ENCODE measurements at regions not wholly inside any gene's neighbourhood (a gene's known extent, or its start where the extent isn't known, plus 50 kb on each side); places are given as distances from the start of the nearest gene placed in this dataset.

DNA sequence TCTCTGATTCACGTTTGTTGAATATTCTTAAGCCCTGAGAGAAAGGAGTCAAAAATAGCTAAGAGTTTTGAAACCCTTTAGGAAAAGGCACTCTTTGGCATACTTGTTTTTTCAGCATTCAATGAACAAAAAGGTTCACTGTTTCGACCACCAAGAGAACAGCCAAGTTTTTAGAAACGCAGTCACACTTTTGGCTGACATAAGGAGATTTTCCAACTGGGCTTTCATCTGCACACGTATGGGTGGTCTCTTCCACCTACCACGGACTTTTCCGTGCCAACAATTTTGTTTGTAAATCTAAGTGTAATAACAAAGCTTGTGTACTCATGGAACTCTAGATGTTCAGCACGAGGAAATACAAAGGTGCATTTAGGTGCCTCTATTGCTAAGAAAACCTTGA, 270.3 kb downstream of the WDR11 start:
- H3K27ac ChIP-seq (ENCODE audit: low read depth, low read length), result no peak overlapping the region
- POLR2A ChIA-PET, result no interaction called here
- peaks cover 21% of the 10 kb centered on the region for H3K9me3 ChIP-seq (ENCODE audit: control insufficient read depth, insufficient read depth, low read length)
- H3K27me3 ChIP-seq (ENCODE audit: control insufficient read depth, insufficient read depth, low read length), result no peaks in the 10 kb centered on the region
- TF ChIP-seq, protein P1, sequence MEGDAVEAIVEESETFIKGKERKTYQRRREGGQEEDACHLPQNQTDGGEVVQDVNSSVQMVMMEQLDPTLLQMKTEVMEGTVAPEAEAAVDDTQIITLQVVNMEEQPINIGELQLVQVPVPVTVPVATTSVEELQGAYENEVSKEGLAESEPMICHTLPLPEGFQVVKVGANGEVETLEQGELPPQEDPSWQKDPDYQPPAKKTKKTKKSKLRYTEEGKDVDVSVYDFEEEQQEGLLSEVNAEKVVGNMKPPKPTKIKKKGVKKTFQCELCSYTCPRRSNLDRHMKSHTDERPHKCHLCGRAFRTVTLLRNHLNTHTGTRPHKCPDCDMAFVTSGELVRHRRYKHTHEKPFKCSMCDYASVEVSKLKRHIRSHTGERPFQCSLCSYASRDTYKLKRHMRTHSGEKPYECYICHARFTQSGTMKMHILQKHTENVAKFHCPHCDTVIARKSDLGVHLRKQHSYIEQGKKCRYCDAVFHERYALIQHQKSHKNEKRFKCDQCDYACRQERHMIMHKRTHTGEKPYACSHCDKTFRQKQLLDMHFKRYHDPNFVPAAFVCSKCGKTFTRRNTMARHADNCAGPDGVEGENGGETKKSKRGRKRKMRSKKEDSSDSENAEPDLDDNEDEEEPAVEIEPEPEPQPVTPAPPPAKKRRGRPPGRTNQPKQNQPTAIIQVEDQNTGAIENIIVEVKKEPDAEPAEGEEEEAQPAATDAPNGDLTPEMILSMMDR (IDR thresholded peaks at IDR 0.05; ENCODE audit: low read depth, low read length), result no peak
- DNase-seq (ENCODE audit: low read depth, low spot score), result no peak
- no peak overlapping the region for H3K4me3 ChIP-seq (ENCODE audit: low read depth, low read length)
- CTCF ChIA-PET, result no interaction called here

DNA sequence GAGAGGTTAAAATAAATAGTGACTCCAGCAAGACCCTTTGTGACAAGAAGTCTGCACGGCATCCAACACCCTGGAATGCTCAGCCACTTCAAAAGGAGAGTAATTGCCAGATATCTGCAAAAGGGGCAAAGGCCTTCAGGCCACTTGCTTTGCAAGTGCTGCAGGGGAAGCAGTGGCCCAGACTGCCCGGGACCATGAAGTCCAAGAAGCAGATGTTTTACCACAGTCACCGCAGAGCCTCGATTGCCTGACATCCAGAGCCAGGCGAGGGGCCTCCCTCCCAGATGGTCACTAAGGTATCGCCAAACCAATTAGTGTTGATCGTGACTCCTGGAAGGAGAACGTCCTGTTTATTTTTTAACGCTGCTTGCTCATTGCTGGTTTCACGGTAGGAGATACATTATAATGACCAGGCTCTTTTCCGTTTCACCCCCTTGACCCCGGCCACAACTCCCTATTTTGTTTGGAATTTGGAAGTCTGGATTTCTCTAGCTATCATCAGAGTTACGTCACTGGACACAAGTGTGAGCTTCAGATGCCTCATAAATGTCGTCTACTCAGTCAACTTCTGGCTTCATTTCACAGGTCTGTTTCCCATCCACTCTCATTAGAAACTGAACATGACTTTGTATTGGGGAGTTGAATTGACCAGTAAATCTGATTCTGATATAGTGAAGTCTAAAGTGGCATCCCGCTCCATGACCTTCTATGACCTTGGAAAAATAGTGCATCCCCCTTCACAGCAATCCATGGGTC, 276.2 kb downstream of the WDR11 start:
- peaks cover 50% of the 10 kb centered on the region for H3K9me3 ChIP-seq (ENCODE audit: control insufficient read depth, insufficient read depth, low read length)
- CTCF ChIA-PET, result no interaction called here
- POLR2A ChIA-PET, result no interaction called here
- no peak for DNase-seq (ENCODE audit: low read depth, low spot score)
- TF ChIP-seq, protein P1 (IDR thresholded peaks at IDR 0.05; ENCODE audit: low read depth, low read length), result no peak
- no peak overlapping the region for H3K4me3 ChIP-seq (ENCODE audit: low read depth, low read length)
- no peak overlapping the region for H3K27ac ChIP-seq (ENCODE audit: low read depth, low read length)
- H3K27me3 ChIP-seq (ENCODE audit: control insufficient read depth, insufficient read depth, low read length), result no peaks in the 10 kb centered on the region

DNA sequence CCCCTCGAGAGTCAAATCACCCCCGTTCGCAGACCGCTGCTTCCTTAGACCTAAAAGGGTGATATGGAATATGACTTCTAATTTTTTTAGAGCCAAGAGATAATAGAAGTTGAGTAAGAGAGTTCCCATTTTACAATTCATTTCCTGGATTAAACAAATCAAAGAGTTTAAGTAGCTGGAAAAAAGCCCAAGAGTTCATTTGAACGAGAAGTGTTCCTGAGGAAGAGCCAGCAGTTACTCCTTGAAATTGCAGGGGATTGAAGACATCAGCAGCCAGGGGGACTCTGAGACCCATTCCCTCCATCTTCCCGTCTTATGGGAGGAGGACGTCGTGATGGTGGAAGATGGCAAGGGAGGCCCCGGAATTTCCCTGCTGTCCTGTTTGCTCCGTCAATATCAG, 277.0 kb downstream of the WDR11 start:
- TF ChIP-seq, protein P1 (IDR thresholded peaks at IDR 0.05; ENCODE audit: low read depth, low read length), result no peak
- Histone ChIP-seq H3K9me3 (ENCODE audit: control insufficient read depth, insufficient read depth, low read length) (peaks cover 45% of the 10 kb centered on the region), H3K27ac (ENCODE audit: low read depth, low read length) (no peak overlapping the region), H3K27me3 (ENCODE audit: control insufficient read depth, insufficient read depth, low read length) (no peaks in the 10 kb centered on the region), H3K4me3 (ENCODE audit: low read depth, low read length) (no peak overlapping the region)
- no peak for DNase-seq (ENCODE audit: low read depth, low spot score)
- CTCF ChIA-PET, result no interaction called here
- POLR2A ChIA-PET, result no interaction called here

DNA sequence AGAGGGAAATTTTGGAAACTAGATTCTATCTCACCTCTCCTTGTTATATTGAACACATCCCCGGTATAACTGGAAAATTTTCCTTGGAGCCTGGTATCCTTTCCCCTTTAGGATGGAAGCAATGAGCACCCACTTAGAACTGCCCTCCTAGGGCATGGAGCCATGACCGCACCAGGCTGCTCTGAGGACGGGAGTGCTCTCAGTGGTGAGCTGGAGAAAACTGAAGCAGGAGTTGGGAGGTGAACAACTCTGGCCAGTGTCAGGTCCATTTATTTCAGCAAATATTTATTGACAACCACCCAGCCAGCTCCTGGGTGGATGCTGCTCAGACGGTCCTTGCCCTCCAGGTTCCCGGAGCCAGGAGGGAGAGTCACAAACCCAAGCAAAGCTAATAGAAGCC, 278.1 kb downstream of the WDR11 start:
- TF ChIP-seq, protein P1 (IDR thresholded peaks at IDR 0.05; ENCODE audit: low read depth, low read length), result no peak
- Histone ChIP-seq H3K27ac (ENCODE audit: low read depth, low read length) (no peak overlapping the region), H3K27me3 (ENCODE audit: control insufficient read depth, insufficient read depth, low read length) (no peaks in the 10 kb centered on the region), H3K9me3 (ENCODE audit: control insufficient read depth, insufficient read depth, low read length) (peaks cover 51% of the 10 kb centered on the region), H3K4me3 (ENCODE audit: low read depth, low read length) (no peak overlapping the region)
- ChIA-PET CTCF (no interaction called here), POLR2A (no interaction called here)
- DNase-seq (ENCODE audit: low read depth, low spot score), result no peak

DNA sequence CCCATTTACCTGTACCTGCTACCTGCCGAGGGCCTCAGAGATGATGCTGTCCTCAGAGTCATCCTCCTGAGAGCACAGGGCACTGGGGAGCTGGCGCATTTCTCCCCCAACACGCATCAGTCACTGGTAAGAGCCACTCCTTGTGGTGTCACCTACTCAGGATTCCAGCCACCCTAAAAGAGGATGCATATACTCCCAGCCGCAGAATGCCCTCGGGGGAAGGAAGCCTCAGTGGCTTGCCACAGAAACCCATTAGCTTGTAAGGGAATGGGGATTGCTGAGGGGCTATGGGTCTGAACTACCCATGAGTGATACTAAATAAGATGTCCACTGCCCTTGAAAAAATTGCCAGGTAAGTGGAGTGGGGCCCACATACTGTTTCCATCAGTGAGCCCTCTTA, 279.2 kb downstream of the WDR11 start:
- POLR2A ChIA-PET, result no interaction called here
- H3K4me3 ChIP-seq (ENCODE audit: low read depth, low read length), result no peak overlapping the region
- TF ChIP-seq, protein P1 (IDR thresholded peaks at IDR 0.05; ENCODE audit: low read depth, low read length), result no peak
- no peak overlapping the region for H3K27ac ChIP-seq (ENCODE audit: low read depth, low read length)
- peaks cover 61% of the 10 kb centered on the region for H3K9me3 ChIP-seq (ENCODE audit: control insufficient read depth, insufficient read depth, low read length)
- CTCF ChIA-PET, result interaction anchor here (0.5 kb wide), 1 partner anchor 23 kb away, joined by 3 read pairs; no protein-coding TSS in a partner anchor
- H3K27me3 ChIP-seq (ENCODE audit: control insufficient read depth, insufficient read depth, low read length), result no peaks in the 10 kb centered on the region
- no peak for DNase-seq (ENCODE audit: low read depth, low spot score)
